ELR (cell line): ENCODE measurements at regions not wholly inside any gene's neighbourhood (a gene's known extent, or its start where the extent isn't known, plus 50 kb on each side); places are given as distances from the start of the nearest gene placed in this dataset.
A peak's percentile ranks its signal among the peaks of the same experiment; 100 is the strongest.

Experiments
- DNase-seq: peaks from one replicate; pipeline ENCODE4 v3.0.0-alpha.2; 2015; ENCODE audit warnings: low read depth

- DNase-seq, result no peak
Observed at GRCh38 chr5:32990593-32991420, 279.7 kb downstream of the NPR3 start.

DNA sequence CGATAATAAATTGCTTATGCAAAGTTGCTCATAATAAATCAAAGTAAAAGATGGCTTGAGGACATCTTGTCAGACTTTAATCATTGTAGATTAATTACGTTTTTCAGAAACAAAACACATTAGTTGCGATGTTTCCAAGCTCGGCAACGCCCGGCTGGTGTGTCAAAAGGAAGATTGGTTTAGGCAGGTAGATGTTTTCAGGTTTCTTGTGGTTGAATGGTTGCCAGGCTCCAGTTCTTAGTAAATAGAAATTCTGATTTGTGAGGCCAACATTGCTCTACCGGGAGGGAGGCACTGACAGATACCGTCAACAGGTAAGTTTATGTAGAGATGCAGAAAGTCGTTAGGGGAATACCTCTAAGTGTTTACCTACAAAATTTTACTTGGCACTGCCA is 280.3 kb downstream of the NPR3 start:
- no peak for DNase-seq

- no peak for DNase-seq
Observed at GRCh38 chr5:32996336-32996735, 285.2 kb downstream of the NPR3 start.

DNA sequence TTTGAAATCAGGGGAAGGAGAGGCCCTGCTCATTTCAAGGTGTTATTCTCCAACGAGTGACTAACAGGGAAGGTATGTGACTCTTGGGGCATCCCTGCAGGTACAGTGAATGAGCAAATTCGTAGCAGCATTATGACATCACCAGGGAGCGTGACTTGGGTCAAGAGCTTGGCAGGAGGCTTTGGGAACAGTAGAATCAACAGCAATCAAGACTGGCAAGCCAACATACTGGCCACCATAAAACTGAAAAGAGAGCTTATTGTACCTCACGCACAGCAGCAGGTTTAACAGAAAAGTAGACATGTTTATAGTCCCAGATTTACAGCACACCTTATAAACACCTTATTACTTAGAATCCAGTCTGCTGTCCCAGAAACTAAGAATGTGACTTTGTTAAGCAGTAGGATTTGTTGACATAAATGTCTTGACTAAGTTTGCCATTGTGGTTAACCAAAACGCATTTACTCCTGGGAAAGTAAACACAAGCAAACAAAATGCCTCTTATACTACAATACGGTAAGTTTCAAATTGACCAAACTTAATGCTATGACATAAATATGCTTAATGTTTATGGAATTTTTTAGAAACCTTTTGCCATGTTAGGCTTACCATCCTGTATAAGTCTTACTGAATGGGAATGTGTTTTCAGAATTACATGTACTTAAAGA is 297.8 kb downstream of the NPR3 start:
- no peak for DNase-seq

DNA sequence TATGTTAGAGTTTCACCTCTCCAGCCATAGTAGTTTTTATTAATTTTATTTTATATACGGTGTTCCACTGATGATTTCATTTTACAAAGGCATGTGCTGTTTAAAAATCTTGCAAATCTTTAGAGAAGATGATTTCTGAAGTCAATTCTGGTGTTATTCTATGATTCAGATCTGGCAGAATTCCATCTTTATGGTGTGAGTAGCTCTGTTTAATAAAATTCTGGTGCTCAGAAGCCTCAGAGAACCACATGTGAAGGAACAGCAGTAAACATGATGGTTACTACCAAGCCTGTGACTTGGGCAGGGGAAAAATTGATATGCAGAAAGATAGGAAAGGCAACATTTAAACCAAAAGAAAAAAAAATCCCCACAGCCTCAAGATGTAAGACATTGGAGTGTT is 299.7 kb downstream of the NPR3 start:
- DNase-seq, result peak; percentile 32

GRCh38 chr5:33011801-33012200 is 300.7 kb downstream of the NPR3 start:
- no peak for DNase-seq

- no peak for DNase-seq
Observed at GRCh38 chr5:33023649-33024048, 312.5 kb downstream of the NPR3 start.

- DNase-seq, result no peak
Observed at GRCh38 chr5:33032271-33033070, 321.4 kb downstream of the NPR3 start.

DNA sequence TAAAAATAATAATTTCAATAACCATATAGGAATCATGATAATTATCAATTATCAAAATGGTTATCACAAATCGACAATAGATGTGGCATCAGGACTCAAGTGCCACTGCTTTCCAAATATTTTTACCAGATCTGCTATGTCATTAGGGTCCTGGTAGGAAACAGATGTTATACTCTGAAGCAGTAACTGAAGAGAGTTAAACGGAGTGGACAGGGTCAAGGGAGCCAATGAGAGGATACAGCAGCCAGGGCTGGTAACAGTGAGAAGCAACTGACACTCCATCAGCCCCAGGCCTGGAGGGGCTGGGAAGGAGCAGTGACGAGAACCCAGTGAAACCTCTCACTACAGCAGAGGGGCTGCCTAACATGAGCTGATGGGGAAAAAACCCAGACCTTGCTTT is 322.4 kb downstream of the NPR3 start:
- no peak for DNase-seq

GRCh38 chr5:33034777-33035176 is 323.7 kb downstream of the NPR3 start:
- DNase-seq, result no peak

DNA sequence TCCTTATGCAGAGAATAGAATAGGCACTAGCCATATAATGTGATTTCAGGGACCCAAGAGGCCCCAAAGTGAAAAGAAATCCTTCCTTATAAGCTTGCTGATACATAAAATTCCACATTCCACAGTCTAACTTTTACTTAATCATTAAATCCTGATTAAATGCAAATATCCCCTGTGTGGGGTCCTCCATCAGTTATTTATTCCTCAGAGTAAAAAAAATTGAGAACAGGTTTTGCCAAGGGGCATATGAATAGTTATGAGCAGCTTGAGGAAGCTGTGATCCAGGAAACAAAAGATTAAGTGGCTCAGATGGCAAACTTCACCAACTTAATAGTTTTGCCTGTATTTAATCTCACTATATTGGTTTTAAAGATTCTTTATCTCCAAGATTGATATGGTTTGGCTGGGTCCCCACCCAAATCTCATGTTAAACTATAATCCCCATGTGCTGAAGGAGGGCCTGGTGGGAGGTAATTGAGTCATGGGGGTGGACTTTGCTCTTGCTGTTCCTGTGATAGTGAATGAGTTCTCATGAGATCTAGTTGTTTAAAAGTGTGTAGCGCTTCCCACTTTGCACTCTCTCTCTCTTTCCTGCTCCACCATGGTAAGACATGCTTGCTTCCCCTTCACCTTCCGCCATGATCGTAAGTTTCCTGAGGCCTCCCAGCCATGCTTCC is 324.9 kb downstream of the NPR3 start:
- DNase-seq, result no peak

GRCh38 chr5:33037076-33037475 is 326.0 kb downstream of the NPR3 start:
- DNase-seq, result no peak

DNA sequence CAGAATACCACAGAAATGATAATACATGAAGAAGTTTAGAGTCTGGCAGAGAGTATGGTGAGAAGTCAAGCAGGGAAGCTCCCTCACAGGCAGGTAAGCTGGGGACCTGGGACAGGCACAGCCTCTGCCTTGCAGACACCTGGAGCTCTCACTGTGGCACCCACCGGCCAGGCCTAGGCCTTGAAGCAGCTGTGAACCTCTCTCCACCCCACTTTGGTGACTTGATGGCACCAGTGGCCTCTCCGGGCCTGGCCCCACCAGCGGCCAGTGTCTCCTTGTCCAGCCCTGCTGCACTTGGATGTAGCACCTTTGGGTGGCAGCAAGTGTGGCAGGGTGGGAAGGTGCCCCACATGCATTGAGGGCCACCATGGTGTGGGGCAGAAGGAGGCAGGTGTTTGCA is 330.5 kb downstream of the NPR3 start:
- DNase-seq, result no peak

GRCh38 chr5:33043343-33043997 is 332.3 kb downstream of the NPR3 start:
- DNase-seq, result peak; percentile 29

DNA sequence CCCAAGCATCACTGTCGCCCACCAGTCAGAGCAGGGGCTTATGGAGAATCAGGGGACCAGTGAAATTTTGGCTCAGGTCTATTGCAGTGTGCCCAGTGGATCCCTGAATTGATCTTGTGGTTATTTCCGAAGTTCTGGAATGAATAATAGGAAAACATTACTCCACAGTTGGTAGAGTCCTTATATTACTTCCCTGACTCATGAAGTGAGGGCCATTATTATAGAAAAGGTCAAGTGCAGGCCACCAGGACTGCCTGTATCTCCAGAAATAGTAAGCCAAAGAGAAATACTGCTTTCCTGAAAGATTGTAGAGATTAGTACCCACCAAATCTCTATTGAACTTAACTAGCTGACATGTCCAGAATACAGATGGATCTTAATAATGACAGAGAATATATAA is 335.0 kb downstream of the NPR3 start:
- DNase-seq, result peak; percentile 26

DNA sequence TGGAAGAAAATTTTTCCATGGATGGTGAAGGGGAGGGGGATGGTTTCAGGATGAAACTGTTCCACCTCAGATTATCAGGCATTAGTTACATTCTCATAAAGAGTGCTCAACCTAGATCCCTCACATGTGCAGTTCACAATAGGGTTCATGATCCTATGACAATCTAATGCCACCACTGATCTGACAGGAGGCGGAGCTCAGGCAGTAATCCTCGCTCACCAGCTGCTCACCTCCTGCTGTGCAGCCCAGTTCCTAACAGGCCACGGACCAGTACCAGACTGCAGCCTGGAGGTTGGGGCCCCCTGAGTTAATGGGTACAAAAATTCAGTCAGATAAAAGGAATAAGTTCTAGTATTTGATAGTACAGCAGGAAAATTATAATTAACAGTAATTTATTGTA is 337.2 kb downstream of the NPR3 start:
- DNase-seq, result no peak

DNA sequence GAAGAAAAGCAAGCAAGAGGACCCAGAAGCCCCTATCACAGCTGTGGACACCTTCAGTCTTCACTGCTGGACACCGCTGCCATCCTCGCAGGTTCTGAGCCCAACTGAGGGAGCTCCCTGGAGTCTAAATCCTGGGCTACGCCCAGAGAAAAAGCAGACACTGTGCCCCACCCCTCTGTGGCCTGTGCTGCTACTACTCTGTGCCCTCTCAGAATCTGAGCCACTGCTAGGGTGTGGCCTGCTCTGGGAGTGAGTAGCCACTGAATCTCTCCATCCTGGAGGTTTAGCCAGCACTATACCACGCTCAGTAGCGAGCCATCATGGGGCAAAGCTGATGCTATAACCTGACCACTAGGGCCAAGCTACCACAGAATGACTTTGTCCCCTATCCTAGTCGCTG is 338.2 kb downstream of the NPR3 start:
- DNase-seq, result peak; percentile 71

DNA sequence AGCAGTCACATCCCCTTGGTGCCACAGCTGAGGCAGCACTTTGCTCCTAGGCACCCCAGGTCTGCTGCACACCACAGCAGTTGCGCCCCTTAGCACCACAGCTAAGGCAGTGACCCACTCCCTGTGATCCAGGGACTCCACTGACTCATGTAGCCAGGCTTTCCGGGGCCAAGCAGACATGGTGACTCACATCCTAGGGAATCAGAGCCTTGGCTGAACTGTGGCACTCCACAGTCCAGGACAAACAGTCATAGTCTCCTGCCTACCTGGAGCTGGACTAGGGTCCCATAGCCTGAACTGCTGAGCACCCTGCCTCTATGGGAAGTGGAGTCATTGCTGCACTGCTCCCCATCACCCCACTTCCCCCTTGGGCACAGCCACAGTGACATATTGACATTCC is 338.7 kb downstream of the NPR3 start:
- peak; percentile 97 for DNase-seq

- peak; percentile 42 for DNase-seq
Observed at GRCh38 chr5:33059081-33059480, 348.0 kb downstream of the NPR3 start.

DNA sequence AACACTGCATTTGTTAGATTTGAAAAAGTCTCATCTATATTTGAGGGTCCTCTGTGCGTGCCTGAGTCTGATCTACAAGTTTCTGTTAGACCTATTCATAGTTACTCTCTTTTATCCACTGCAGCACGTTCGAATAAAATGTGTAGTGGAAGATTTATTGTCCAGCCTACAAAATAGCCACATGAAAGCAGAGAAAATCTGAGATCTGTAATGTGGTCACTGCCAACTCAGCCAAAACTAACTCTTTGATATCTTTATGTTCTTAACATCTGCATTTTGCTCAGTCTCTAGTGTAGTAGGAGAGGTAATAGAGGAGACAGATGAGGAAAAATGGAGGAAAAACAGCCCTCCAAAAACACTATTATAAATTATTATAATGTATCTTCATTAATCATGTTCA is 354.0 kb downstream of the NPR3 start:
- no peak for DNase-seq

GRCh38 chr5:33067291-33067690 is 356.2 kb downstream of the NPR3 start:
- DNase-seq, result peak; percentile 47

DNA sequence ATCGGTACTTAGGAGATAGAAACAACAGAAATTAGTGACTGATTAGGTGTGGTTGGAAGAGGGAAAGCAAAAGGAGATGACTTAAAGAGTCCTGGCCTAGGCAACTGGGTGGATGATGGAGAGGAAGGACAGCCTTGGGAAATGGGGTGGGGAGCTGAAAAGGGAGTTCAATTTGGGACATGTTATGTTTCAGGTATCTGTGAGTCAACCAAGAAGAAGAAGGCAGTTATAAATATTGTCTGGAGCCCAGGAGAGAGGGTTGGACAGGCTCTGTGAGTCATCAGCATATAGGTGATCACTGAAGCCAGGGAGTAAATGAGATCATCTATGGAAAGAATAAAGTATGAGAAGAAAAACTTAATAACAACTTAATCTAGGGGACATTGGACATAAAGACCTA is 357.7 kb downstream of the NPR3 start:
- DNase-seq, result peak; percentile 67
